Activated CD4-positive, alpha-beta memory T cell treated with anti-CD3 and anti-CD28 coated beads for 36 hours (primary cell): ENCODE measurements at regions not wholly inside any gene's neighbourhood (a gene's known extent, or its start where the extent isn't known, plus 50 kb on each side); places are given as distances from the start of the nearest gene placed in this dataset.

Source experiments
- CTCF ChIA-PET: fragments of 350-600 bp; sonication (Branson Sonifier 250); formaldehyde crosslinking; loops from one replicate; lab custom pipeline; 2021; ENCODE audit warnings: antibody characterized with exemption, inconsistent platforms; lab: Charles Lee
- POLR2A ChIA-PET: fragments of 350-600 bp; sonication (Branson Sonifier 250); formaldehyde crosslinking; loops from one replicate; lab custom pipeline; 2021; ENCODE audit warnings: antibody characterized with exemption; lab: Charles Lee
- DNase-seq: peaks from one replicate; pipeline ENCODE4 v3.0.0-alpha.2; 2020
- H3K27ac Mint-ChIP-seq: one replicate; pipeline ENCODE4 v1.8.0; 2021; ENCODE audit warnings: mixed read lengths
- H3K27me3 Mint-ChIP-seq: one replicate; pipeline ENCODE4 v1.8.0; 2021; ENCODE audit warnings: mixed read lengths
- H3K36me3 Mint-ChIP-seq: one replicate; pipeline ENCODE4 v1.8.0; 2021; ENCODE audit warnings: mixed read lengths
- H3K4me1 Mint-ChIP-seq: one replicate; pipeline ENCODE4 v1.8.0; 2021; ENCODE audit warnings: low read depth, mixed read lengths
- H3K4me3 Mint-ChIP-seq: one replicate; pipeline ENCODE4 v1.8.0; 2021; ENCODE audit warnings: mild to moderate bottlenecking, mixed read lengths
- H3K9me3 Mint-ChIP-seq: one replicate; pipeline ENCODE4 v1.8.0; 2021; ENCODE audit warnings: mixed read lengths
- intact Hi-C: fragments of 100-400 bp; cut with micrococcal nuclease; formaldehyde crosslinking; loops from one replicate; pipeline ENCODE4 v1.15.1; 2023

GRCh38 chr11:110958216-110958615, 246.0 kb upstream of the ARHGAP20 start:
- H3K4me3 Mint-ChIP-seq, result no peak overlapping the region
- POLR2A ChIA-PET, result no interaction called here
- H3K27ac Mint-ChIP-seq, result no peak overlapping the region
- no peaks in the 10 kb centered on the region for H3K9me3 Mint-ChIP-seq
- peaks cover 1% of the 10 kb centered on the region for H3K27me3 Mint-ChIP-seq
- CTCF ChIA-PET, result no interaction called here
- intact Hi-C loops, result no loop called here
- no peak for DNase-seq
- H3K4me1 Mint-ChIP-seq, result no peaks in the 10 kb centered on the region
- no peaks in the 10 kb centered on the region for H3K36me3 Mint-ChIP-seq

- Mint-ChIP-seq H3K36me3 (no peaks in the 10 kb centered on the region), H3K4me1 (no peaks in the 10 kb centered on the region), H3K27me3 (peaks cover 1% of the 10 kb centered on the region), H3K9me3 (no peaks in the 10 kb centered on the region), H3K27ac (no peak overlapping the region), H3K4me3 (no peak overlapping the region)
- POLR2A ChIA-PET, result no interaction called here
- CTCF ChIA-PET, result no interaction called here
- intact Hi-C loops, result no loop called here
- no peak for DNase-seq
Measured at GRCh38 chr11:110955776-110956175, 243.5 kb upstream of the ARHGAP20 start.

GRCh38 chr11:110951950-110952503, 239.8 kb upstream of the ARHGAP20 start:
- CTCF ChIA-PET, result interaction anchor here (0.5 kb wide), 1 partner anchor 1135 kb away, joined by 3 read pairs; no protein-coding TSS in a partner anchor
- POLR2A ChIA-PET, result no interaction called here
- intact Hi-C loops, result no loop called here
- no peak for DNase-seq
- Mint-ChIP-seq H3K27me3 (no peaks in the 10 kb centered on the region), H3K4me3 (no peak overlapping the region), H3K36me3 (no peaks in the 10 kb centered on the region), H3K9me3 (no peaks in the 10 kb centered on the region), H3K4me1 (no peaks in the 10 kb centered on the region), H3K27ac (no peak overlapping the region)

GRCh38 chr11:110951037-110951949, 239.1 kb upstream of the ARHGAP20 start:
- H3K4me3 Mint-ChIP-seq, result no peak overlapping the region
- no peaks in the 10 kb centered on the region for H3K9me3 Mint-ChIP-seq
- H3K4me1 Mint-ChIP-seq, result no peaks in the 10 kb centered on the region
- intact Hi-C loops, result no loop called here
- H3K36me3 Mint-ChIP-seq, result no peaks in the 10 kb centered on the region
- no peak for DNase-seq
- POLR2A ChIA-PET, result no interaction called here
- CTCF ChIA-PET, result no interaction called here
- H3K27me3 Mint-ChIP-seq, result no peaks in the 10 kb centered on the region
- H3K27ac Mint-ChIP-seq, result no peak overlapping the region

- CTCF ChIA-PET, result no interaction called here
- intact Hi-C loops, result no loop called here
Measured at GRCh38 chr11:110948112-110948511, 235.9 kb upstream of the ARHGAP20 start.

GRCh38 chr11:110947096-110947495, 234.9 kb upstream of the ARHGAP20 start:
- H3K4me1 Mint-ChIP-seq, result no peaks in the 10 kb centered on the region
- DNase-seq, result no peak
- H3K36me3 Mint-ChIP-seq, result no peaks in the 10 kb centered on the region
- ChIA-PET CTCF (no interaction called here), POLR2A (no interaction called here)
- H3K9me3 Mint-ChIP-seq, result no peaks in the 10 kb centered on the region
- no peak overlapping the region for H3K27ac Mint-ChIP-seq
- intact Hi-C loops, result no loop called here
- H3K4me3 Mint-ChIP-seq, result no peak overlapping the region
- H3K27me3 Mint-ChIP-seq, result no peaks in the 10 kb centered on the region

More at GRCh38 chr11:110948112-110948511, 235.9 kb upstream of the ARHGAP20 start:
- no peaks in the 10 kb centered on the region for H3K4me1 Mint-ChIP-seq
- no peak for DNase-seq
- no peak overlapping the region for H3K4me3 Mint-ChIP-seq
- no peaks in the 10 kb centered on the region for H3K36me3 Mint-ChIP-seq
- POLR2A ChIA-PET, result no interaction called here
- no peaks in the 10 kb centered on the region for H3K9me3 Mint-ChIP-seq
- no peaks in the 10 kb centered on the region for H3K27me3 Mint-ChIP-seq
- H3K27ac Mint-ChIP-seq, result no peak overlapping the region

GRCh38 chr11:110939471-110939870, 227.2 kb upstream of the ARHGAP20 start:
- Mint-ChIP-seq H3K4me1 (no peaks in the 10 kb centered on the region), H3K27me3 (no peaks in the 10 kb centered on the region), H3K9me3 (no peaks in the 10 kb centered on the region), H3K27ac (no peak overlapping the region), H3K4me3 (no peak overlapping the region), H3K36me3 (no peaks in the 10 kb centered on the region)
- POLR2A ChIA-PET, result no interaction called here
- intact Hi-C loops, result no loop called here
- CTCF ChIA-PET, result no interaction called here
- no peak for DNase-seq

- intact Hi-C loops, result no loop called here
- ChIA-PET CTCF (no interaction called here), POLR2A (no interaction called here)
- Mint-ChIP-seq H3K4me1 (no peaks in the 10 kb centered on the region), H3K27me3 (no peaks in the 10 kb centered on the region), H3K4me3 (no peak overlapping the region), H3K27ac (no peak overlapping the region), H3K9me3 (no peaks in the 10 kb centered on the region), H3K36me3 (no peaks in the 10 kb centered on the region)
- DNase-seq, result no peak
Measured at GRCh38 chr11:110935018-110935640, 222.9 kb upstream of the ARHGAP20 start.

GRCh38 chr11:110929129-110929528, 216.9 kb upstream of the ARHGAP20 start:
- H3K9me3 Mint-ChIP-seq, result no peaks in the 10 kb centered on the region
- H3K27ac Mint-ChIP-seq, result no peak overlapping the region
- no peaks in the 10 kb centered on the region for H3K27me3 Mint-ChIP-seq
- DNase-seq, result no peak
- ChIA-PET POLR2A (no interaction called here), CTCF (interaction anchor here (0.6 kb wide), 1 partner anchor 252 kb away, joined by 3 read pairs; no protein-coding TSS in a partner anchor)
- H3K36me3 Mint-ChIP-seq, result no peaks in the 10 kb centered on the region
- no peaks in the 10 kb centered on the region for H3K4me1 Mint-ChIP-seq
- intact Hi-C loops, result no loop called here
- H3K4me3 Mint-ChIP-seq, result no peak overlapping the region

- Mint-ChIP-seq H3K36me3 (no peaks in the 10 kb centered on the region), H3K4me3 (no peak overlapping the region), H3K27me3 (no peaks in the 10 kb centered on the region), H3K9me3 (no peaks in the 10 kb centered on the region), H3K4me1 (no peaks in the 10 kb centered on the region), H3K27ac (no peak overlapping the region)
- no peak for DNase-seq
- ChIA-PET CTCF (no interaction called here), POLR2A (no interaction called here)
- intact Hi-C loops, result no loop called here
Measured at GRCh38 chr11:110928391-110928790, 216.2 kb upstream of the ARHGAP20 start.

- intact Hi-C loops, result no loop called here
- peaks cover 2% of the 10 kb centered on the region for H3K9me3 Mint-ChIP-seq
- no peaks in the 10 kb centered on the region for H3K36me3 Mint-ChIP-seq
- DNase-seq, result no peak
- no peak overlapping the region for H3K4me3 Mint-ChIP-seq
- H3K27ac Mint-ChIP-seq, result no peak overlapping the region
- ChIA-PET POLR2A (no interaction called here), CTCF (no interaction called here)
- H3K27me3 Mint-ChIP-seq, result no peaks in the 10 kb centered on the region
- H3K4me1 Mint-ChIP-seq, result peaks cover 5% of the 10 kb centered on the region
Measured at GRCh38 chr11:110921742-110922521, 209.7 kb upstream of the ARHGAP20 start.
